ENCODE measurements at regions not wholly inside any gene's neighbourhood (a gene's known extent, or its start where the extent isn't known, plus 50 kb on each side); places are given as distances from the start of the nearest gene placed in this dataset.

- Histone ChIP-seq H3K79me2 (ENCODE audit: insufficient read depth, low read length) (no peaks in the 10 kb centered on the region), H4K20me1 (ENCODE audit: insufficient read depth, low read length) (no peaks in the 10 kb centered on the region), H3K4me2 (ENCODE audit: low read length) (no peak overlapping the region), H3K4me3 (ENCODE audit: low read depth, low read length, poor library complexity, severe bottlenecking) (no peak overlapping the region), H3K4me1 (ENCODE audit: insufficient read depth, low read length, severe bottlenecking) (no peaks in the 10 kb centered on the region), H3K36me3 (ENCODE audit: insufficient read depth, low read length) (no peaks in the 10 kb centered on the region), H3K9me2 (ENCODE audit: low read depth, low read length) (no peaks in the 10 kb centered on the region), H2AFZ (ENCODE audit: low read length) (no peak overlapping the region), H3K27me3 (ENCODE audit: insufficient read depth, low read length) (no peaks in the 10 kb centered on the region), H3F3A (ENCODE audit: insufficient read depth, low read length) (no peaks in the 10 kb centered on the region), H3K9me3 (ENCODE audit: low read length) (no peaks in the 10 kb centered on the region), H3K27ac (ENCODE audit: low read depth, low read length, poor library complexity, severe bottlenecking) (no peak overlapping the region), H3K9ac (ENCODE audit: low read length) (no peak overlapping the region)
- TF ChIP-seq CTCF (IDR thresholded peaks at IDR 0.05; ENCODE audit: low read length), result no peak
Observed at GRCh38 chr6:74063391-74063790, 367.4 kb downstream of the CD109 start.

- H3K36me3 ChIP-seq (ENCODE audit: insufficient read depth, low read length), result no peaks in the 10 kb centered on the region
- no peaks in the 10 kb centered on the region for H4K20me1 ChIP-seq (ENCODE audit: insufficient read depth, low read length)
- no peak overlapping the region for H3K4me2 ChIP-seq (ENCODE audit: low read length)
- H3K9me3 ChIP-seq (ENCODE audit: low read length), result no peaks in the 10 kb centered on the region
- no peaks in the 10 kb centered on the region for H3K27me3 ChIP-seq (ENCODE audit: insufficient read depth, low read length)
- no peak overlapping the region for H3K27ac ChIP-seq (ENCODE audit: low read depth, low read length, poor library complexity, severe bottlenecking)
- TF ChIP-seq CTCF (IDR thresholded peaks at IDR 0.05; ENCODE audit: low read length) (no peak), EZH2 (IDR thresholded peaks at IDR 0.05; ENCODE audit: borderline replicate concordance, low read length) (no peak)
- no peak overlapping the region for H3K4me3 ChIP-seq (ENCODE audit: low read depth, low read length, poor library complexity, severe bottlenecking)
- no peaks in the 10 kb centered on the region for H3K79me2 ChIP-seq (ENCODE audit: insufficient read depth, low read length)
- H3F3A ChIP-seq (ENCODE audit: insufficient read depth, low read length), result no peaks in the 10 kb centered on the region
- no peaks in the 10 kb centered on the region for H3K9me2 ChIP-seq (ENCODE audit: low read depth, low read length)
- H2AFZ ChIP-seq (ENCODE audit: low read length), result no peak overlapping the region
- H3K4me1 ChIP-seq (ENCODE audit: insufficient read depth, low read length, severe bottlenecking), result no peaks in the 10 kb centered on the region
- no peak overlapping the region for H3K9ac ChIP-seq (ENCODE audit: low read length)
Observed at GRCh38 chr6:74061201-74061600, 365.2 kb downstream of the CD109 start.

GRCh38 chr6:74060354-74060753 is 364.4 kb downstream of the CD109 start:
- TF ChIP-seq EZH2 (IDR thresholded peaks at IDR 0.05; ENCODE audit: borderline replicate concordance, low read length) (no peak), CTCF (IDR thresholded peaks at IDR 0.05; ENCODE audit: low read length) (no peak)
- no peaks in the 10 kb centered on the region for H3K79me2 ChIP-seq (ENCODE audit: insufficient read depth, low read length)
- no peaks in the 10 kb centered on the region for H3K27me3 ChIP-seq (ENCODE audit: insufficient read depth, low read length)
- H3K9me3 ChIP-seq (ENCODE audit: low read length), result no peaks in the 10 kb centered on the region
- H2AFZ ChIP-seq (ENCODE audit: low read length), result no peak overlapping the region
- no peak overlapping the region for H3K27ac ChIP-seq (ENCODE audit: low read depth, low read length, poor library complexity, severe bottlenecking)
- no peaks in the 10 kb centered on the region for H3K4me1 ChIP-seq (ENCODE audit: insufficient read depth, low read length, severe bottlenecking)
- no peaks in the 10 kb centered on the region for H3K36me3 ChIP-seq (ENCODE audit: insufficient read depth, low read length)
- no peaks in the 10 kb centered on the region for H3F3A ChIP-seq (ENCODE audit: insufficient read depth, low read length)
- no peaks in the 10 kb centered on the region for H3K9me2 ChIP-seq (ENCODE audit: low read depth, low read length)
- H3K4me3 ChIP-seq (ENCODE audit: low read depth, low read length, poor library complexity, severe bottlenecking), result no peak overlapping the region
- no peaks in the 10 kb centered on the region for H4K20me1 ChIP-seq (ENCODE audit: insufficient read depth, low read length)
- no peak overlapping the region for H3K9ac ChIP-seq (ENCODE audit: low read length)
- H3K4me2 ChIP-seq (ENCODE audit: low read length), result no peak overlapping the region
